ENCODE measurements at regions not wholly inside any gene's neighbourhood (a gene's known extent, or its start where the extent isn't known, plus 50 kb on each side); places are given as distances from the start of the nearest gene placed in this dataset.

DNA sequence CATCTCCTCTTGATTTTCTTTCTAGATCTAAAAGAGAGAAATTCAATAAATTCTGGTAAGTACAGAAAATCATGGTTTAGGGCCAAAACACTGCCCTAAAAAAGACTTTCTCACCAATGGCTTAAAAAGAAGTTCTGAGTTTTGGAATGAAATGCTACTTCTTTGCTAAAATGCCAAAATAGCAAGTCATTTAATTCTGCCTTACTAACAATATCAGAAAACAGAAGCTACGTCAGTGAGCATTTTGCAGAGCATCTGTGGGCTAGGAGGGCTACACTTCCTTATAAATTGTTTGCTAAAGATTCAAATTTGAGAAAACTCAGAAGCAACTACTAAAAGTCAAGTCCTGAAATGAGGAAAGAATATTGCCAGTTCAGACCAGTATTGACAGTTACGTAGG, 560.8 kb upstream of the CELF2 start:
- no peaks in the 10 kb centered on the region for H3K36me3 ChIP-seq (ENCODE audit: low read depth)
- H4K20me1 ChIP-seq (ENCODE audit: insufficient read depth): no peaks in the 10 kb centered on the region
- DNase-seq: no peak
- H3K4me2 ChIP-seq (ENCODE audit: unreplicated experiment): no peak overlapping the region
- H3K9me2 ChIP-seq (ENCODE audit: insufficient read depth): no peaks in the 10 kb centered on the region
- no peaks in the 10 kb centered on the region for H3K27me3 ChIP-seq (replicated peaks; ENCODE audit: insufficient read depth)
- 67 to 77% methylated on average over 2 of the region's 2 CpGs for WGBS, 2 experiments (ENCODE audit: low coverage in 1 of 2, low lambda C conversion rate in 2 of 2, missing lambda C conversion rate in 2 of 2)
- H3K79me2 ChIP-seq (ENCODE audit: insufficient read depth): no peaks in the 10 kb centered on the region
- no peak for TF ChIP-seq EZH2phosphoT487 (IDR thresholded peaks at IDR 0.05; ENCODE audit: insufficient read depth, low read depth)
- TF ChIP-seq EZH2 (IDR thresholded peaks at IDR 0.05; ENCODE audit: insufficient read depth, poor library complexity, severe bottlenecking): no peak
- no peak overlapping the region for H3K4me3 ChIP-seq
- no peak overlapping the region for H3K27ac ChIP-seq
- no peaks in the 10 kb centered on the region for H3K9me3 ChIP-seq (ENCODE audit: low read depth)
- no peak overlapping the region for H3K9ac ChIP-seq
- no peaks in the 10 kb centered on the region for H3K4me1 ChIP-seq (ENCODE audit: insufficient read depth)
- no peak overlapping the region for H2AFZ ChIP-seq
- in situ Hi-C loops (cut with MboI): no loop called here
- H3F3A ChIP-seq (ENCODE audit: insufficient read depth): no peaks in the 10 kb centered on the region

DNA sequence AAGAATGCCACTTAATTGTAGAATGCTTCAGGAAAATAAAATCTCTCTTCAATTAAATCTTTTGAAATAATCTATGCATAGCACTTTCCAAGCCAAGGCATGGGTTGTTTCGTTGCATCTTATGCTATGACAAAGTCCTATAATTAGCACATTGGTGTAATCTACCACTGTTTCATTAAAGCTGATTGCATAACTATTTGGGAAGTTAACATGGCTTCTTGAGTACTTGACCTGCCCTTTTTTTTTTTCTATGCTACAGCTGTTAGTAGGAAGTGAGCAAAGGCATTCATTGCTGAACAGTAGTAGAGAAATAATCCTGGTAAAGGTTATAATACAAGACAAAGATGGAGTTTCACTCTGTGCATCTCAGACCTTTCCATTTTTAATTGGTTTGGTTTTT, 557.2 kb upstream of the CELF2 start:
- Histone ChIP-seq H3K9ac (no peak overlapping the region), H3K27ac (no peak overlapping the region), H3K36me3 (ENCODE audit: low read depth) (no peaks in the 10 kb centered on the region), H3K27me3 (replicated peaks; ENCODE audit: insufficient read depth) (no peaks in the 10 kb centered on the region), H3K4me2 (ENCODE audit: unreplicated experiment) (no peak overlapping the region), H3K4me1 (ENCODE audit: insufficient read depth) (no peaks in the 10 kb centered on the region), H3K9me3 (ENCODE audit: low read depth) (no peaks in the 10 kb centered on the region), H3K9me2 (ENCODE audit: insufficient read depth) (no peaks in the 10 kb centered on the region), H3K4me3 (no peak overlapping the region), H4K20me1 (ENCODE audit: insufficient read depth) (no peaks in the 10 kb centered on the region), H2AFZ (no peak overlapping the region), H3F3A (ENCODE audit: insufficient read depth) (no peaks in the 10 kb centered on the region), H3K79me2 (ENCODE audit: insufficient read depth) (no peaks in the 10 kb centered on the region)
- TF ChIP-seq EZH2phosphoT487 (IDR thresholded peaks at IDR 0.05; ENCODE audit: insufficient read depth, low read depth) (no peak), EZH2 (IDR thresholded peaks at IDR 0.05; ENCODE audit: insufficient read depth, poor library complexity, severe bottlenecking) (no peak)
- in situ Hi-C loops (cut with MboI): no loop called here
- 17 to 19% methylated on average over 1 of the region's 1 CpG for WGBS, 2 experiments (ENCODE audit: low coverage in 1 of 2, low lambda C conversion rate in 2 of 2, missing lambda C conversion rate in 2 of 2)
- no peak for DNase-seq

DNA sequence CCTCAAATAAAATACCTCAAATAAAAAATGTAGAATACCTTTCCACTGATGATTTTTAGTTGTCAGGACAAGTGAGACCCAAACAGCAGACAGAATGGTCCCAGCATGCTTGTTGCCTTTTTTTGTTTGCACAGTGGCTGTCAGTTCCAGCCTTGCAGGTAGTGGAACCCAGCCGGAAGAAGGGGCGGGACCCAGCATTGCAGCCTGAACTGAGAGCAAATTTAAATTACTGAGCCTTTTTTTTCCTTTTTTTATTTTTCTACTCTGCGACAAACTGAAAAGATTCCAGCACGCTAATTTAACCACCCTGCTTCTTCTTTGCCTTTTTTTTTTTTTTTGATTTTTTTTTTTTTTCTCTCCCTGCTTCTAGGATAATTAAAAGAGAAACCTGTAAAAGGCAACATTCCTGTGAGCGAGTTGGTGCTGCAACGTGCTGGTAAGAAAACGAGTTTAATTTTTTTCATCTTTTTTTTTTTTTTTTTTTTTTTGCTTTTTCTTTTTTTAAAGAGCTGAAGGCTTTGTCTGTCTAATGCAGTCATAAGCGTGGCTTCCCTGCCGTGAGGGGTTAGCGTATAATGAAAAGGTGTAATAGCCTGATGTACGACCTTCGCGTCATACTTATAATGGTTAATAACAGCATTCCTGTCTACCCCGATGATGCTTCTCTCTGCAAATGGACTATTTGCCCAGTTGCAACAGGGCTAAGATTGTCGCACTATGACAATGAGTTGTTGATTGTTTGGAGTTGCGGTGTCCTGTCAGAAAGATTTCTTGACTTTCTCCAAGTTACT, 555.3 kb upstream of the CELF2 start:
- WGBS, 2 experiments (ENCODE audit: low coverage in 1 of 2, low lambda C conversion rate in 2 of 2, missing lambda C conversion rate in 2 of 2): 79 to 80% methylated on average over 15 to 16 of the region's 16 CpGs
- Histone ChIP-seq H3K9me3 (ENCODE audit: low read depth) (no peaks in the 10 kb centered on the region), H2AFZ (no peak overlapping the region), H3K4me2 (ENCODE audit: unreplicated experiment) (no peak overlapping the region), H3K36me3 (ENCODE audit: low read depth) (no peaks in the 10 kb centered on the region), H3K27ac (no peak overlapping the region), H3K79me2 (ENCODE audit: insufficient read depth) (no peaks in the 10 kb centered on the region), H4K20me1 (ENCODE audit: insufficient read depth) (no peaks in the 10 kb centered on the region), H3K27me3 (replicated peaks; ENCODE audit: insufficient read depth) (no peaks in the 10 kb centered on the region), H3F3A (ENCODE audit: insufficient read depth) (no peaks in the 10 kb centered on the region), H3K9ac (no peak overlapping the region), H3K4me3 (no peak overlapping the region), H3K4me1 (ENCODE audit: insufficient read depth) (no peaks in the 10 kb centered on the region), H3K9me2 (ENCODE audit: insufficient read depth) (no peaks in the 10 kb centered on the region)
- in situ Hi-C loops (cut with MboI): no loop called here
- TF ChIP-seq EZH2 (IDR thresholded peaks at IDR 0.05; ENCODE audit: insufficient read depth, poor library complexity, severe bottlenecking): no peak
- TF ChIP-seq EZH2phosphoT487 (IDR thresholded peaks at IDR 0.05; ENCODE audit: insufficient read depth, low read depth): no peak
- DNase-seq: no peak

DNA sequence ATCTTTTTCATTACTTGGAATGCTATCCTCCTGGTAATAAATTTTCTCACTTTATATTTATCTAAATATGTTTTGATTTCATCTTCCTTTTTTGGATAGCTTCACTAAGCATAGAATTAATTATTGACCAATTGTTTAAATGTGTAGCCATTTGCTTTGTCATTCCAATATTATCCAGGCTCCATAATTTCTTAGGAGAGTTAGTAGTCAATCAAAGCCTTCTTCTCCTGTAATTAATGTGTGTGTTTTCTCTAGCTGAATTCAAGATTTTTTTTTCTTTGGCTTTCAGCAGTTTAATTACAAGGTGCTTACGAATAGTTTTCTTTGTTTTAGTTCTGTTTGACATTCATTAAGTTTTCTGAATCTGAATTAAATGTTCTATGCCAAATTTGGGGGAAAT, 545.9 kb upstream of the CELF2 start:
- Histone ChIP-seq H3K79me2 (ENCODE audit: insufficient read depth) (no peaks in the 10 kb centered on the region), H3K36me3 (ENCODE audit: low read depth) (no peaks in the 10 kb centered on the region), H2AFZ (no peak overlapping the region), H3K27ac (no peak overlapping the region), H3K9ac (no peak overlapping the region), H3K4me1 (ENCODE audit: insufficient read depth) (no peaks in the 10 kb centered on the region), H4K20me1 (ENCODE audit: insufficient read depth) (no peaks in the 10 kb centered on the region; the same call in 1 of the 2 replicates), H3K9me2 (ENCODE audit: insufficient read depth) (0 out of 2 replicates have a peak, but pooled peaks cover 3% of the 10 kb centered on the region), H3K9me3 (ENCODE audit: low read depth) (no peaks in the 10 kb centered on the region), H3K27me3 (replicated peaks; ENCODE audit: insufficient read depth) (no peaks in the 10 kb centered on the region), H3K4me2 (ENCODE audit: unreplicated experiment) (no peak overlapping the region), H3K4me3 (no peak overlapping the region), H3F3A (ENCODE audit: insufficient read depth) (no peaks in the 10 kb centered on the region)
- 14 to 26% methylated on average over 1 of the region's 1 CpG for WGBS, 2 experiments (ENCODE audit: low coverage in 1 of 2, low lambda C conversion rate in 2 of 2, missing lambda C conversion rate in 2 of 2)
- in situ Hi-C loops (cut with MboI): no loop called here
- TF ChIP-seq EZH2 (IDR thresholded peaks at IDR 0.05; ENCODE audit: insufficient read depth, poor library complexity, severe bottlenecking): no peak
- TF ChIP-seq EZH2phosphoT487 (IDR thresholded peaks at IDR 0.05; ENCODE audit: insufficient read depth, low read depth): no peak
- DNase-seq: no peak
